ENCODE measurements at regions not wholly inside any gene's neighbourhood (a gene's known extent, or its start where the extent isn't known, plus 50 kb on each side); places are given as distances from the start of the nearest gene placed in this dataset.

DNA sequence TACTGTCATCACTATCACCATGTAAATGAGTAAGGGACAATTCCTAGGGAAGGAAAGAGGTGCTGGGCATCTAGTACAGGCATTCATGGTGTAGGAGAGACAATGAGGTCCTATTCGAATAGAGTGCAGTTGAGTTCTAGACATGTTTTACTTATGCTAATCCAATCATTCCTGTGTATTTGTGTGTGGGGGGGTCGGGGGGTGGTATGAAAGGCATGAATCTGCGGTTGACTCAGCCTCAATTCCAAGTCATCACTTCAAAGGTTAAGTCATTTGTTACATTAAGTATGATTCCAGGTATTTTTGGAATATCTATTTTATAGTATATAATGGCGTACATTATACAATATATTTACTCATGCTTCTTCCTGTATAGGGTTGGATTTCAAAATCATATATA lies 163.1 kb upstream of the GALNT15 start:
- Histone ChIP-seq H3K14ac (ENCODE audit: insufficient read depth, low read length) (no peak overlapping the region), H3K4me1 (ENCODE audit: insufficient read depth, low read length) (no peaks in the 10 kb centered on the region), H2AFZ (ENCODE audit: low read length) (no peak overlapping the region), H2BK15ac (ENCODE audit: low read depth, low read length) (no peak overlapping the region), H3K9ac (ENCODE audit: extremely low read depth, insufficient read length, low read length) (no peak overlapping the region), H3K56ac (ENCODE audit: insufficient read length, low read depth, low read length) (no peak overlapping the region), H4K5ac (ENCODE audit: insufficient read length, low read depth, low read length) (no peak overlapping the region), H3K79me2 (ENCODE audit: insufficient read depth, low read length) (no peaks in the 10 kb centered on the region), H3K23ac (ENCODE audit: insufficient read length, low read depth, low read length) (no peak overlapping the region), H2BK120ac (ENCODE audit: low read depth, low read length, poor library complexity, severe bottlenecking) (no peak overlapping the region), H2BK20ac (ENCODE audit: low read depth, low read length, poor library complexity, severe bottlenecking) (no peak overlapping the region), H2BK5ac (ENCODE audit: insufficient read length, low read length) (no peak overlapping the region), H3K79me1 (ENCODE audit: insufficient read depth, low read depth, low read length, poor library complexity, severe bottlenecking) (no peaks in the 10 kb centered on the region), H3K4ac (ENCODE audit: low read depth, low read length) (no peak overlapping the region), H4K20me1 (ENCODE audit: control insufficient read depth, insufficient read depth, insufficient read length) (no peaks in the 10 kb centered on the region), H3K4me2 (ENCODE audit: insufficient read depth, insufficient read length, low read length) (no peak overlapping the region), H3K27ac (ENCODE audit: insufficient read length, low read depth, low read length) (no peak overlapping the region), H3K27me3 (ENCODE audit: insufficient read depth, low read length) (no peaks in the 10 kb centered on the region), H4K91ac (ENCODE audit: insufficient read length, low read depth, low read length) (no peak overlapping the region), H3K9me3 (ENCODE audit: control insufficient read depth, low read depth, low read length) (no peaks in the 10 kb centered on the region), H4K8ac (replicated peaks; ENCODE audit: insufficient read length, low read depth, low read length) (no peak overlapping the region), H2BK12ac (ENCODE audit: insufficient read length, low read depth, low read length) (no peak overlapping the region), H3K18ac (ENCODE audit: insufficient read length, low read depth, low read length) (no peak overlapping the region), H3K23me2 (ENCODE audit: insufficient read length, low read depth, low read length, poor library complexity, severe bottlenecking) (no peaks in the 10 kb centered on the region), H3T11ph (ENCODE audit: low read length) (no peak overlapping the region), H2AK5ac (ENCODE audit: insufficient read length, low read length) (no peak overlapping the region)
- H3K9me3 Mint-ChIP-seq: peaks cover 6 to 7% of the 10 kb centered on the region in 2 experiments; a peak in 4 of 5 replicates
- no peaks in the 10 kb centered on the region; the same call in 1 of the 2 replicates for H3K27me3 Mint-ChIP-seq (ENCODE audit: low read depth)
- H3K27ac Mint-ChIP-seq: no peak overlapping the region
- no peak overlapping the region for H3K4me3 Mint-ChIP-seq
- no CpG with 5 or more reads among the region's 4 CpGs for WGBS (ENCODE audit: extremely low coverage, insufficient read length, low lambda C conversion rate)
- H3K4me1 Mint-ChIP-seq: no peaks in the 10 kb centered on the region
- no peaks in the 10 kb centered on the region for H3K36me3 Mint-ChIP-seq (ENCODE audit: insufficient read depth in 1 of 3, low read depth in 3 of 3)
- no peak for DNase-seq
- TF ChIP-seq, protein P1, sequence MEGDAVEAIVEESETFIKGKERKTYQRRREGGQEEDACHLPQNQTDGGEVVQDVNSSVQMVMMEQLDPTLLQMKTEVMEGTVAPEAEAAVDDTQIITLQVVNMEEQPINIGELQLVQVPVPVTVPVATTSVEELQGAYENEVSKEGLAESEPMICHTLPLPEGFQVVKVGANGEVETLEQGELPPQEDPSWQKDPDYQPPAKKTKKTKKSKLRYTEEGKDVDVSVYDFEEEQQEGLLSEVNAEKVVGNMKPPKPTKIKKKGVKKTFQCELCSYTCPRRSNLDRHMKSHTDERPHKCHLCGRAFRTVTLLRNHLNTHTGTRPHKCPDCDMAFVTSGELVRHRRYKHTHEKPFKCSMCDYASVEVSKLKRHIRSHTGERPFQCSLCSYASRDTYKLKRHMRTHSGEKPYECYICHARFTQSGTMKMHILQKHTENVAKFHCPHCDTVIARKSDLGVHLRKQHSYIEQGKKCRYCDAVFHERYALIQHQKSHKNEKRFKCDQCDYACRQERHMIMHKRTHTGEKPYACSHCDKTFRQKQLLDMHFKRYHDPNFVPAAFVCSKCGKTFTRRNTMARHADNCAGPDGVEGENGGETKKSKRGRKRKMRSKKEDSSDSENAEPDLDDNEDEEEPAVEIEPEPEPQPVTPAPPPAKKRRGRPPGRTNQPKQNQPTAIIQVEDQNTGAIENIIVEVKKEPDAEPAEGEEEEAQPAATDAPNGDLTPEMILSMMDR (conservative IDR thresholded peaks at IDR 0.05): no peak
